NCI-H524 treated with DMSO at 0.1 percent for 48 hours (cell line): ENCODE measurements at regions not wholly inside any gene's neighbourhood (a gene's known extent, or its start where the extent isn't known, plus 50 kb on each side); places are given as distances from the start of the nearest gene placed in this dataset.
"Not testable (repeated sequence)": the region's sequence is repeated elsewhere in the genome, so short reads cannot be mapped to it uniquely, and the experiment has no call there.

Experiments
- DNase-seq: peaks from one replicate; lab custom pipeline; 2025; lab: John Stamatoyannopoulos, UW

- no peak for DNase-seq
Measured at GRCh38 chr1:184820218-184820750, 65.6 kb upstream of the EDEM3 start.

- no peak for DNase-seq
Measured at GRCh38 chr1:184818646-184819045, 64.0 kb upstream of the EDEM3 start.

GRCh38 chr1:184817003-184817402 lies 62.3 kb upstream of the EDEM3 start:
- not testable (repeated sequence) for DNase-seq

GRCh38 chr1:184813528-184814089 lies 59.0 kb upstream of the EDEM3 start:
- DNase-seq, result no peak

- DNase-seq, result no peak
Measured at GRCh38 chr1:184811439-184812111, 56.9 kb upstream of the EDEM3 start.

- DNase-seq, result no peak
Measured at GRCh38 chr1:184810735-184811343, 56.2 kb upstream of the EDEM3 start.

GRCh38 chr1:184806296-184806721 lies 51.7 kb upstream of the EDEM3 start:
- DNase-seq, result no peak

- DNase-seq, result peak; percentile 7
Measured at GRCh38 chr1:184805667-184806295, 51.1 kb upstream of the EDEM3 start.
